ENCODE measurements at regions not wholly inside any gene's neighbourhood (a gene's known extent, or its start where the extent isn't known, plus 50 kb on each side); places are given as distances from the start of the nearest gene placed in this dataset.
A peak's percentile ranks its signal among the peaks of the same experiment; 100 is the strongest.
"Not testable (repeated sequence)": the region's sequence is repeated elsewhere in the genome, so short reads cannot be mapped to it uniquely, and the experiment has no call there.

- Histone ChIP-seq H3F3A (ENCODE audit: insufficient read depth, low read length, poor library complexity, severe bottlenecking) (no peaks in the 10 kb centered on the region), H3K27me3 (ENCODE audit: insufficient read depth, low read depth, low read length) (no peaks in the 10 kb centered on the region), H3K4me3 (ENCODE audit: low read length) (peak overlapping the region; percentile 16), H3K9ac (ENCODE audit: low read length) (peak overlapping the region; percentile 33), H3K4me2 (ENCODE audit: low read length) (peak overlapping the region; percentile 13), H4K20me1 (ENCODE audit: insufficient read depth) (no peaks in the 10 kb centered on the region), H2AFZ (ENCODE audit: low read depth, low read length) (peak overlapping the region; percentile 18), H3K27ac (ENCODE audit: low read length) (peak overlapping the region; percentile 80), H3K9me3 (ENCODE audit: low read length) (no peaks in the 10 kb centered on the region), H3K79me2 (replicated peaks; ENCODE audit: insufficient read depth, low read length) (no peaks in the 10 kb centered on the region), H3K9me2 (ENCODE audit: insufficient read depth, low read length) (no peaks in the 10 kb centered on the region), H3K36me3 (ENCODE audit: insufficient read depth, low read length) (no peaks in the 10 kb centered on the region)
- TF ChIP-seq REST (IDR thresholded peaks at IDR 0.05; ENCODE audit: borderline replicate concordance): peak; percentile 61
- no peak for TF ChIP-seq POLR2AphosphoS5 (IDR thresholded peaks at IDR 0.05)
- peak; percentile 59 for TF ChIP-seq EP300 (conservative IDR thresholded peaks at IDR 0.05; ENCODE audit: poor library complexity, severe bottlenecking)
Measured at GRCh38 chr21:33966324-33966949, 50.8 kb upstream of the ATP5PO start.

- H2AFZ ChIP-seq (ENCODE audit: low read depth, low read length); H3K79me2 ChIP-seq (replicated peaks; ENCODE audit: insufficient read depth, low read length); H3K9me2 ChIP-seq (ENCODE audit: insufficient read depth, low read length); H3F3A ChIP-seq (ENCODE audit: insufficient read depth, low read length, poor library complexity, severe bottlenecking); H3K9me3 ChIP-seq (ENCODE audit: low read length); H3K27me3 ChIP-seq (ENCODE audit: insufficient read depth, low read depth, low read length); H3K4me3 ChIP-seq (ENCODE audit: low read length); H4K20me1 ChIP-seq (ENCODE audit: insufficient read depth); H3K4me2 ChIP-seq (ENCODE audit: low read length); H3K9ac ChIP-seq (ENCODE audit: low read length); H3K36me3 ChIP-seq (ENCODE audit: insufficient read depth, low read length): not testable (repeated sequence)
- H3K27ac ChIP-seq (ENCODE audit: low read length): peak overlapping the region; percentile 80
Measured at GRCh38 chr21:33965662-33966061, 50.1 kb upstream of the ATP5PO start.
